ENCODE measurements at regions not wholly inside any gene's neighbourhood (a gene's known extent, or its start where the extent isn't known, plus 50 kb on each side); places are given as distances from the start of the nearest gene placed in this dataset.

GRCh38 chr20:5492937-5493336 lies 117.9 kb downstream of the GPCPD1 start:
- Histone ChIP-seq H4K91ac (ENCODE audit: low read length) (no peak overlapping the region), H3K4me3 (ENCODE audit: insufficient read depth in 1 of 2, low read depth in 1 of 2, low read length in 2 of 2) (no peak overlapping the region), H3K27me3 (ENCODE audit: control insufficient read depth in 1 of 2, insufficient read depth in 1 of 2, low read length in 2 of 2) (peaks cover 3 to 11% of the 10 kb centered on the region in 2 experiments), H3K9me3 (ENCODE audit: control insufficient read depth, low read length) (no peaks in the 10 kb centered on the region), H3K18ac (ENCODE audit: low read depth in 1 of 2, low read length in 2 of 2) (no peak overlapping the region), H3K23ac (ENCODE audit: low read length in 2 of 2) (no peak overlapping the region), H3K4ac (ENCODE audit: low read depth in 1 of 2, low read length in 2 of 2) (no peak overlapping the region), H3K4me1 (ENCODE audit: control insufficient read depth, insufficient read depth, low read depth, low read length) (no peaks in the 10 kb centered on the region), H3K27ac (ENCODE audit: low read length, poor library complexity, severe bottlenecking) (no peak overlapping the region), H3K36me3 (ENCODE audit: control insufficient read depth in 1 of 2, insufficient read depth in 2 of 2, low read depth in 1 of 2, low read length in 2 of 2) (no peaks in the 10 kb centered on the region), H3K4me2 (ENCODE audit: low read length, poor library complexity, severe bottlenecking) (no peak overlapping the region), H3K9ac (ENCODE audit: low read length) (no peak overlapping the region), H3K14ac (ENCODE audit: low read length in 2 of 2) (no peak overlapping the region), H4K8ac (ENCODE audit: low read length) (no peak overlapping the region), H2BK5ac (ENCODE audit: low read depth, low read length, poor library complexity, severe bottlenecking) (no peak overlapping the region), H2BK12ac (ENCODE audit: low read length in 2 of 2) (no peak overlapping the region), H3K79me1 (replicated peaks; ENCODE audit: low read length, poor library complexity, severe bottlenecking) (no peaks in the 10 kb centered on the region), H2BK120ac (ENCODE audit: low read depth, low read length) (no peak overlapping the region), H2AFZ (ENCODE audit: low read depth, low read length) (no peak overlapping the region), H2BK15ac (ENCODE audit: low read depth, poor library complexity, severe bottlenecking) (no peak overlapping the region), H2AK5ac (ENCODE audit: low read length, severe bottlenecking) (no peak overlapping the region)
- no peak for DNase-seq
- 92% methylated on average over 5 of the region's 5 CpGs for WGBS

- no peaks in the 10 kb centered on the region for H3K36me3 ChIP-seq (ENCODE audit: control insufficient read depth in 1 of 2, insufficient read depth in 2 of 2, low read depth in 1 of 2, low read length in 2 of 2)
- no peak overlapping the region for H3K18ac ChIP-seq (ENCODE audit: low read depth in 1 of 2, low read length in 2 of 2)
- H2AFZ ChIP-seq (ENCODE audit: low read depth, low read length), result no peak overlapping the region
- H3K4me2 ChIP-seq (ENCODE audit: low read length, poor library complexity, severe bottlenecking), result no peak overlapping the region
- H3K27me3 ChIP-seq (ENCODE audit: control insufficient read depth in 1 of 2, insufficient read depth in 1 of 2, low read length in 2 of 2), result peaks cover 3 to 24% of the 10 kb centered on the region in 2 experiments
- H3K9ac ChIP-seq (ENCODE audit: low read length), result no peak overlapping the region
- H4K8ac ChIP-seq (ENCODE audit: low read length), result no peak overlapping the region
- H2AK5ac ChIP-seq (ENCODE audit: low read length, severe bottlenecking), result no peak overlapping the region
- H3K79me1 ChIP-seq (replicated peaks; ENCODE audit: low read length, poor library complexity, severe bottlenecking), result no peaks in the 10 kb centered on the region
- H3K4me1 ChIP-seq (ENCODE audit: control insufficient read depth, insufficient read depth, low read depth, low read length), result no peaks in the 10 kb centered on the region
- no peak overlapping the region for H3K14ac ChIP-seq (ENCODE audit: low read length in 2 of 2)
- H3K23ac ChIP-seq (ENCODE audit: low read length in 2 of 2), result no peak overlapping the region
- H3K9me3 ChIP-seq (ENCODE audit: control insufficient read depth, low read length), result no peaks in the 10 kb centered on the region
- H2BK12ac ChIP-seq (ENCODE audit: low read length in 2 of 2), result no peak overlapping the region
- no peak for DNase-seq
- no peak overlapping the region for H4K91ac ChIP-seq (ENCODE audit: low read length)
- no peak overlapping the region for H3K27ac ChIP-seq (ENCODE audit: low read length, poor library complexity, severe bottlenecking)
- 83% methylated on average over 1 of the region's 3 CpGs for WGBS
- H3K4ac ChIP-seq (ENCODE audit: low read depth in 1 of 2, low read length in 2 of 2), result no peak overlapping the region
- H2BK120ac ChIP-seq (ENCODE audit: low read depth, low read length), result no peak overlapping the region
- H2BK5ac ChIP-seq (ENCODE audit: low read depth, low read length, poor library complexity, severe bottlenecking), result no peak overlapping the region
- H2BK15ac ChIP-seq (ENCODE audit: low read depth, poor library complexity, severe bottlenecking), result no peak overlapping the region
- no peak overlapping the region for H3K4me3 ChIP-seq (ENCODE audit: insufficient read depth in 1 of 2, low read depth in 1 of 2, low read length in 2 of 2)
Measured at GRCh38 chr20:5491455-5491854, 119.4 kb downstream of the GPCPD1 start.

GRCh38 chr20:5489601-5490000 lies 121.2 kb downstream of the GPCPD1 start:
- Histone ChIP-seq H3K27ac (ENCODE audit: low read length, poor library complexity, severe bottlenecking) (no peak overlapping the region), H3K9me3 (ENCODE audit: control insufficient read depth, low read length) (no peaks in the 10 kb centered on the region), H3K18ac (ENCODE audit: low read depth in 1 of 2, low read length in 2 of 2) (no peak overlapping the region), H2BK12ac (ENCODE audit: low read length in 2 of 2) (no peak overlapping the region), H2BK120ac (ENCODE audit: low read depth, low read length) (no peak overlapping the region), H3K4me3 (ENCODE audit: insufficient read depth in 1 of 2, low read depth in 1 of 2, low read length in 2 of 2) (no peak overlapping the region), H3K79me1 (replicated peaks; ENCODE audit: low read length, poor library complexity, severe bottlenecking) (no peaks in the 10 kb centered on the region), H3K27me3 (ENCODE audit: control insufficient read depth in 1 of 2, insufficient read depth in 1 of 2, low read length in 2 of 2) (peaks cover 7 to 36% of the 10 kb centered on the region in 2 experiments), H4K8ac (ENCODE audit: low read length) (no peak overlapping the region), H2BK5ac (ENCODE audit: low read depth, low read length, poor library complexity, severe bottlenecking) (no peak overlapping the region), H3K4me2 (ENCODE audit: low read length, poor library complexity, severe bottlenecking) (no peak overlapping the region), H2BK15ac (ENCODE audit: low read depth, poor library complexity, severe bottlenecking) (no peak overlapping the region), H3K9ac (ENCODE audit: low read length) (no peak overlapping the region), H3K23ac (ENCODE audit: low read length in 2 of 2) (no peak overlapping the region), H3K14ac (ENCODE audit: low read length in 2 of 2) (no peak overlapping the region), H2AK5ac (ENCODE audit: low read length, severe bottlenecking) (no peak overlapping the region), H4K91ac (ENCODE audit: low read length) (no peak overlapping the region), H2AFZ (ENCODE audit: low read depth, low read length) (no peak overlapping the region), H3K36me3 (ENCODE audit: control insufficient read depth in 1 of 2, insufficient read depth in 2 of 2, low read depth in 1 of 2, low read length in 2 of 2) (no peaks in the 10 kb centered on the region), H3K4ac (ENCODE audit: low read depth in 1 of 2, low read length in 2 of 2) (no peak overlapping the region), H3K4me1 (ENCODE audit: control insufficient read depth, insufficient read depth, low read depth, low read length) (no peaks in the 10 kb centered on the region)
- WGBS, result 80% methylated on average over 1 of the region's 1 CpG
- DNase-seq, result no peak

- H3K79me1 ChIP-seq (replicated peaks; ENCODE audit: low read length, poor library complexity, severe bottlenecking), result no peaks in the 10 kb centered on the region
- H2BK5ac ChIP-seq (ENCODE audit: low read depth, low read length, poor library complexity, severe bottlenecking), result no peak overlapping the region
- H3K4ac ChIP-seq (ENCODE audit: low read depth in 1 of 2, low read length in 2 of 2), result peak overlapping the region in 1 of 2 experiments; percentile 13
- no peak overlapping the region for H4K8ac ChIP-seq (ENCODE audit: low read length)
- DNase-seq, result no peak
- no peak overlapping the region for H3K18ac ChIP-seq (ENCODE audit: low read depth in 1 of 2, low read length in 2 of 2)
- H2AFZ ChIP-seq (ENCODE audit: low read depth, low read length), result no peak overlapping the region
- no peak overlapping the region for H2AK5ac ChIP-seq (ENCODE audit: low read length, severe bottlenecking)
- no peaks in the 10 kb centered on the region for H3K4me1 ChIP-seq (ENCODE audit: control insufficient read depth, insufficient read depth, low read depth, low read length)
- WGBS, result 58% methylated on average over 2 of the region's 2 CpGs
- no peak overlapping the region for H2BK120ac ChIP-seq (ENCODE audit: low read depth, low read length)
- no peak overlapping the region for H3K14ac ChIP-seq (ENCODE audit: low read length in 2 of 2)
- no peaks in the 10 kb centered on the region for H3K9me3 ChIP-seq (ENCODE audit: control insufficient read depth, low read length)
- no peak overlapping the region for H3K27ac ChIP-seq (ENCODE audit: low read length, poor library complexity, severe bottlenecking)
- no peak overlapping the region for H2BK15ac ChIP-seq (ENCODE audit: low read depth, poor library complexity, severe bottlenecking)
- H3K23ac ChIP-seq (ENCODE audit: low read length in 2 of 2), result no peak overlapping the region
- H3K4me2 ChIP-seq (ENCODE audit: low read length, poor library complexity, severe bottlenecking), result no peak overlapping the region
- H4K91ac ChIP-seq (ENCODE audit: low read length), result no peak overlapping the region
- no peak overlapping the region for H3K4me3 ChIP-seq (ENCODE audit: insufficient read depth in 1 of 2, low read depth in 1 of 2, low read length in 2 of 2)
- no peak overlapping the region for H2BK12ac ChIP-seq (ENCODE audit: low read length in 2 of 2)
- H3K9ac ChIP-seq (ENCODE audit: low read length), result no peak overlapping the region
- peaks cover 11 to 40% of the 10 kb centered on the region in 2 experiments for H3K27me3 ChIP-seq (ENCODE audit: control insufficient read depth in 1 of 2, insufficient read depth in 1 of 2, low read length in 2 of 2)
- no peaks in the 10 kb centered on the region for H3K36me3 ChIP-seq (ENCODE audit: control insufficient read depth in 1 of 2, insufficient read depth in 2 of 2, low read depth in 1 of 2, low read length in 2 of 2)
Measured at GRCh38 chr20:5488823-5489222, 122.0 kb downstream of the GPCPD1 start.
